ENCODE measurements at regions not wholly inside any gene's neighbourhood (a gene's known extent, or its start where the extent isn't known, plus 50 kb on each side); places are given as distances from the start of the nearest gene placed in this dataset.

DNA sequence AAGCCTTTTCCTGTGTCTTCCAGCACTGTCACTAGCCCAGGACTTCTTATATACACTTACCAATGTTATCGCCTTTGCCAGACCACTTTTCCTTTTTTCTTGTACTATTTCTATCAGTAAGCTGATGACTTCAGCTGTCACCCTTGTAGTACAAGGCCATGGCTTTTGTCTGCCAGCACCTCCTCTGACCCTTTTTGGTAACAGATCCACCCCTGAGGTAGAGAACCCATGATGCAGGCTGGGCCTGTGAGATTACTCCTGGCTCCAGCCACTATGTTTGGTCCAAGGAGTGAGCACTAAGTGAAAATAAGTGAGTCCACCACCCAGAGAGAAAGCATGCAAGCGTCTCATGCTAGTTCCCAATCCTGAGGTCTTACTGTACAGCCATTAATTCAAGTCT is 406.7 kb downstream of the MLLT3 start:
- Mint-ChIP-seq H3K27me3 (no peaks in the 10 kb centered on the region), H3K4me1 (ENCODE audit: low read depth) (no peaks in the 10 kb centered on the region), H3K4me3 (ENCODE audit: low read depth) (no peak overlapping the region), H3K36me3 (ENCODE audit: insufficient read depth) (no peaks in the 10 kb centered on the region), H3K9me3 (ENCODE audit: low read depth) (no peaks in the 10 kb centered on the region), H3K27ac (no peak overlapping the region)
- DNase-seq (ENCODE audit: low spot score, unreplicated experiment), result no peak
- TF ChIP-seq, protein P1, sequence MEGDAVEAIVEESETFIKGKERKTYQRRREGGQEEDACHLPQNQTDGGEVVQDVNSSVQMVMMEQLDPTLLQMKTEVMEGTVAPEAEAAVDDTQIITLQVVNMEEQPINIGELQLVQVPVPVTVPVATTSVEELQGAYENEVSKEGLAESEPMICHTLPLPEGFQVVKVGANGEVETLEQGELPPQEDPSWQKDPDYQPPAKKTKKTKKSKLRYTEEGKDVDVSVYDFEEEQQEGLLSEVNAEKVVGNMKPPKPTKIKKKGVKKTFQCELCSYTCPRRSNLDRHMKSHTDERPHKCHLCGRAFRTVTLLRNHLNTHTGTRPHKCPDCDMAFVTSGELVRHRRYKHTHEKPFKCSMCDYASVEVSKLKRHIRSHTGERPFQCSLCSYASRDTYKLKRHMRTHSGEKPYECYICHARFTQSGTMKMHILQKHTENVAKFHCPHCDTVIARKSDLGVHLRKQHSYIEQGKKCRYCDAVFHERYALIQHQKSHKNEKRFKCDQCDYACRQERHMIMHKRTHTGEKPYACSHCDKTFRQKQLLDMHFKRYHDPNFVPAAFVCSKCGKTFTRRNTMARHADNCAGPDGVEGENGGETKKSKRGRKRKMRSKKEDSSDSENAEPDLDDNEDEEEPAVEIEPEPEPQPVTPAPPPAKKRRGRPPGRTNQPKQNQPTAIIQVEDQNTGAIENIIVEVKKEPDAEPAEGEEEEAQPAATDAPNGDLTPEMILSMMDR (IDR thresholded peaks at IDR 0.05; ENCODE audit: unreplicated experiment), result no peak

- no peak for DNase-seq (ENCODE audit: low spot score, unreplicated experiment)
- H3K4me1 Mint-ChIP-seq (ENCODE audit: low read depth), result no peaks in the 10 kb centered on the region
- H3K36me3 Mint-ChIP-seq (ENCODE audit: insufficient read depth), result no peaks in the 10 kb centered on the region
- no peak overlapping the region for H3K27ac Mint-ChIP-seq
- no peaks in the 10 kb centered on the region for H3K9me3 Mint-ChIP-seq (ENCODE audit: low read depth)
- H3K4me3 Mint-ChIP-seq (ENCODE audit: low read depth), result no peak overlapping the region
- TF ChIP-seq, protein P1 (IDR thresholded peaks at IDR 0.05; ENCODE audit: unreplicated experiment), result no peak
- no peaks in the 10 kb centered on the region for H3K27me3 Mint-ChIP-seq
Measured at GRCh38 chr9:20212806-20213205, 409.5 kb downstream of the MLLT3 start.

DNA sequence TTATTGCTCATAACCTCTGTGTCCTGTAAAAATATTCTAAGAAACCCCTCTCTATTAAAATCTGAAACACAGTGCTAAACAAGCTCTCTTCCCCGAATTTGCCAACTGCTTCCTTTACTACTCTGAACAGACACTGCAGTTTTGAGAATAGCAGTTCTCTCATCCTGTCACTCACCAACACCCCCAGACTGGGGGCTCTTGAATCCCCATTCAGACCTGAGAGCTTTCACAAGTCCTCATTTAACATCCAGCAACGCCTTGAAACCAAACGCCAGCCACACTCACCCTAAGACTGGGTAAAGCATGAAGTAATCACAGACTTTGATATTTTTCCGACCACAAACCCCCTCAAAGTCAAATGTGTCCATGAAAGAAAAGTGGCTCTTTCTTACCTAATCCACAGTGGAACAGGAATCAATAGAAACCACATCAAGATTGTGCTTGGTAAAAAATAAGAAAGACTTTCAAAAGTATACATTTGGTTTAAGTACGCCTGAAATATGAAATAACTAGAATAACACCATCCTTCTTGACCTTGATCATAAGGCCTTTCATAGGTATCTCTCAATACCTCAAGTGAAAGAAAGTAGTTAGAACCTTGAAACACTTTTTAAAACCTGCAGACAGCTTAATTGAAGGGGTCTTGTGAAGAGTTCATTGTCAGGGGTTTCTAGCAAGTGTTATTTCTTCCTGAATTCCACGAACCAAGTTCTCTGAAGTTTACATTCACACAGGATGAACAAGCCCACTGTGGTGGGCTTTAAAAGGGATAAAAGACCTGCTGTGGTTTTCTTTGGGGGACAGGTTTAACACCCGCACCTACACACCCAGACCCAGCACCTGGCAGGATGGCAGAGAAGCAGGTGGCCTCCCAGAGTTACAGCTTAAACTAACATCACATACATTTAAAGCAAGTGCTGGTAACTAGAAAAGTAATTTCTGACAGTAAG is 412.6 kb downstream of the MLLT3 start:
- no peaks in the 10 kb centered on the region for H3K4me1 Mint-ChIP-seq (ENCODE audit: low read depth)
- no peaks in the 10 kb centered on the region for H3K9me3 Mint-ChIP-seq (ENCODE audit: low read depth)
- H3K36me3 Mint-ChIP-seq (ENCODE audit: insufficient read depth), result no peaks in the 10 kb centered on the region
- H3K4me3 Mint-ChIP-seq (ENCODE audit: low read depth), result no peak overlapping the region
- TF ChIP-seq, protein P1 (IDR thresholded peaks at IDR 0.05; ENCODE audit: unreplicated experiment), result no peak
- no peak overlapping the region for H3K27ac Mint-ChIP-seq
- no peaks in the 10 kb centered on the region for H3K27me3 Mint-ChIP-seq
- DNase-seq (ENCODE audit: low spot score, unreplicated experiment), result no peak

GRCh38 chr9:20208961-20209371 is 413.3 kb downstream of the MLLT3 start:
- H3K36me3 Mint-ChIP-seq (ENCODE audit: insufficient read depth), result no peaks in the 10 kb centered on the region
- TF ChIP-seq, protein P1 (IDR thresholded peaks at IDR 0.05; ENCODE audit: unreplicated experiment), result no peak
- H3K27me3 Mint-ChIP-seq, result no peaks in the 10 kb centered on the region
- no peaks in the 10 kb centered on the region for H3K9me3 Mint-ChIP-seq (ENCODE audit: low read depth)
- no peak overlapping the region for H3K27ac Mint-ChIP-seq
- no peak for DNase-seq (ENCODE audit: low spot score, unreplicated experiment)
- H3K4me3 Mint-ChIP-seq (ENCODE audit: low read depth), result no peak overlapping the region
- H3K4me1 Mint-ChIP-seq (ENCODE audit: low read depth), result no peaks in the 10 kb centered on the region

DNA sequence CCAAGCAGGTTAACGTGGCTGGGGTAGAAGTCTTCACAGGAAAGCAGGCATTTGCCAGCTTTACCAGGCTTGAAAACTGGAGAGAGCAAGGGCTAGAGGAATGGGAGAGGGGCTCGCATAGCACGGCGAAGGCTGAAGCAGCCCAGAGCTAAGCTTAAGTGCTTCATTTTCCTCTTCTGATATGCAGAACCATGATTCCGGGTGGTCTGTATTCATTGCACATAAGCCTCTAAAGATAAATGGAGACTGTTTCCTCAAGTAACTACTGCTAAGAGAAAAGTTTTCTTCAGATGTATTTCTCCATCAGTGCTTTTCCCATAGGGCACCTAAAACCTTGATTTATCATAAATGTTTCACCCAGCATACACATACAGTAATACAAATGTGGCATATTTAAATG is 414.1 kb downstream of the MLLT3 start:
- Mint-ChIP-seq H3K4me3 (ENCODE audit: low read depth) (no peak overlapping the region), H3K27ac (no peak overlapping the region), H3K9me3 (ENCODE audit: low read depth) (no peaks in the 10 kb centered on the region), H3K36me3 (ENCODE audit: insufficient read depth) (no peaks in the 10 kb centered on the region), H3K27me3 (no peaks in the 10 kb centered on the region), H3K4me1 (ENCODE audit: low read depth) (no peaks in the 10 kb centered on the region)
- TF ChIP-seq, protein P1 (IDR thresholded peaks at IDR 0.05; ENCODE audit: unreplicated experiment), result no peak
- no peak for DNase-seq (ENCODE audit: low spot score, unreplicated experiment)
